WTC11 (cell line): ENCODE measurements at regions not wholly inside any gene's neighbourhood (a gene's known extent, or its start where the extent isn't known, plus 50 kb on each side); places are given as distances from the start of the nearest gene placed in this dataset.
"Not testable (repeated sequence)": the region's sequence is repeated elsewhere in the genome, so short reads cannot be mapped to it uniquely, and the experiment has no call there.

Source experiments
- CBFB ChIP-seq: sonication (generic); formaldehyde crosslinking; IDR thresholded peaks from 2 replicates; pipeline ENCODE4 v1.8.1; 2022; ENCODE audit warnings: mild to moderate bottlenecking, low read depth, missing genetic modification reagents
- CTCF ChIP-seq: fragments of 200-600 bp; IDR thresholded peaks from 2 replicates; pipeline ENCODE4 v1.8.0; 2022; ENCODE audit warnings: antibody characterized with exemption
- NFYB ChIP-seq: sonication (generic); formaldehyde crosslinking; conservative IDR thresholded peaks from 2 replicates; pipeline ENCODE4 v1.8.0; 2022; ENCODE audit warnings: low read depth, missing genetic modification reagents
- ZBTB21 ChIP-seq: sonication (generic); formaldehyde crosslinking; IDR thresholded peaks from 2 replicates; pipeline ENCODE4 v1.8.1; 2023; ENCODE audit warnings: mild to moderate bottlenecking, missing genetic modification reagents, borderline replicate concordance
- TF ChIP-seq, protein P1 (sequence below): sonication (generic); formaldehyde crosslinking; conservative IDR thresholded peaks from 2 replicates; pipeline ENCODE4 v1.8.1; 2023; ENCODE audit warnings: mild to moderate bottlenecking, low read depth, missing genetic modification reagents, moderate library complexity

GRCh38 chr16:29296176-29296575, 110.3 kb downstream of the NPIPB11 start:
- not testable (repeated sequence) for TF ChIP-seq CTCF; NFYB (CRISPR knock-in tag); CBFB (CRISPR knock-in tag); ZBTB21 (CRISPR knock-in tag)
- TF ChIP-seq, protein P1, sequence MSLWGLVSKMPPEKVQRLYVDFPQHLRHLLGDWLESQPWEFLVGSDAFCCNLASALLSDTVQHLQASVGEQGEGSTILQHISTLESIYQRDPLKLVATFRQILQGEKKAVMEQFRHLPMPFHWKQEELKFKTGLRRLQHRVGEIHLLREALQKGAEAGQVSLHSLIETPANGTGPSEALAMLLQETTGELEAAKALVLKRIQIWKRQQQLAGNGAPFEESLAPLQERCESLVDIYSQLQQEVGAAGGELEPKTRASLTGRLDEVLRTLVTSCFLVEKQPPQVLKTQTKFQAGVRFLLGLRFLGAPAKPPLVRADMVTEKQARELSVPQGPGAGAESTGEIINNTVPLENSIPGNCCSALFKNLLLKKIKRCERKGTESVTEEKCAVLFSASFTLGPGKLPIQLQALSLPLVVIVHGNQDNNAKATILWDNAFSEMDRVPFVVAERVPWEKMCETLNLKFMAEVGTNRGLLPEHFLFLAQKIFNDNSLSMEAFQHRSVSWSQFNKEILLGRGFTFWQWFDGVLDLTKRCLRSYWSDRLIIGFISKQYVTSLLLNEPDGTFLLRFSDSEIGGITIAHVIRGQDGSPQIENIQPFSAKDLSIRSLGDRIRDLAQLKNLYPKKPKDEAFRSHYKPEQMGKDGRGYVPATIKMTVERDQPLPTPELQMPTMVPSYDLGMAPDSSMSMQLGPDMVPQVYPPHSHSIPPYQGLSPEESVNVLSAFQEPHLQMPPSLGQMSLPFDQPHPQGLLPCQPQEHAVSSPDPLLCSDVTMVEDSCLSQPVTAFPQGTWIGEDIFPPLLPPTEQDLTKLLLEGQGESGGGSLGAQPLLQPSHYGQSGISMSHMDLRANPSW (CRISPR knock-in tag): not testable (repeated sequence)
